Upper lobe of right lung (tissue), 1 donor: ENCODE measurements at regions not wholly inside any gene's neighbourhood (a gene's known extent, or its start where the extent isn't known, plus 50 kb on each side); places are given as distances from the start of the nearest gene placed in this dataset.

Experiments
- ATAC-seq: fragments of 200-7000 bp; cut with Tn5 transposase; one replicate; pipeline ENCODE4 v1.9.1; 2020; ENCODE audit warnings: mild to moderate bottlenecking, moderate library complexity
- DNase-seq: peaks from one replicate; pipeline ENCODE4 v3.0.0-alpha.2; 2020
- H3K27ac ChIP-seq: fragments of 200-600 bp; one replicate; pipeline ENCODE4 v1.8.0; 2022
- H3K27me3 ChIP-seq: fragments of 200-600 bp; one replicate; pipeline ENCODE4 v1.8.0; 2022; ENCODE audit warnings: mild to moderate bottlenecking
- H3K36me3 ChIP-seq: fragments of 200-600 bp; one replicate; pipeline ENCODE4 v1.8.0; 2022
- H3K4me1 ChIP-seq: fragments of 200-600 bp; one replicate; pipeline ENCODE4 v1.8.0; 2022
- H3K4me3 ChIP-seq: fragments of 200-600 bp; one replicate; pipeline ENCODE4 v1.8.0; 2022; ENCODE audit warnings: mild to moderate bottlenecking
- H3K9me3 ChIP-seq: fragments of 200-600 bp; one replicate; pipeline ENCODE4 v1.8.0; 2022
- intact Hi-C: fragments of 100-400 bp; cut with DNase I; formaldehyde crosslinking; loops from one replicate; pipeline ENCODE4 v1.11.0; 2022
- TF ChIP-seq, protein P1 (sequence below): fragments of 200-600 bp; IDR thresholded peaks from one replicate; pipeline ENCODE4 v1.8.0; 2022; ENCODE audit warnings: antibody characterized with exemption
- donor health status: DM: no; HTN: yes; CAD: no; lungs with severe emphysema.

DNA sequence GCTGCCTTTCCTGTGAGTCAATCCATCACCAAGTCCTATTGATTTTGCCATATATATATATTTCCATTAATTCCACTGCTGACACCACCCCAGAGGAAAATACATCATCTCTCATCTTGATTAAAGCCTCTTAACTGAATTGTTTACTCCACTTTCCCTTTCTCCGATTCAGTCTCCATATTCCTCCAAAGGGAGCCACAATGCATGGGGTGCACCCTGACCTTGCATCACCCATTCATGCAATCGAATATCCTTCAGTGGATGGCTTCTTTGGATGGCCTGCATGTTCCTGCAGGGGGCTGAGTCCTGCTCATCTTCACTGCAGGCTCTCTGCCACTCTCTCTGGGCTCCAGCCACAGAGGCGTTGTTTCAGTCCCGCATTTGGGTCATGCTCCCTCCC, 231.0 kb downstream of the SNX18 start:
- DNase-seq, result no peak
- peaks cover 19% of the 10 kb centered on the region for H3K4me1 ChIP-seq
- ATAC-seq, result no peak
- TF ChIP-seq, protein P1, sequence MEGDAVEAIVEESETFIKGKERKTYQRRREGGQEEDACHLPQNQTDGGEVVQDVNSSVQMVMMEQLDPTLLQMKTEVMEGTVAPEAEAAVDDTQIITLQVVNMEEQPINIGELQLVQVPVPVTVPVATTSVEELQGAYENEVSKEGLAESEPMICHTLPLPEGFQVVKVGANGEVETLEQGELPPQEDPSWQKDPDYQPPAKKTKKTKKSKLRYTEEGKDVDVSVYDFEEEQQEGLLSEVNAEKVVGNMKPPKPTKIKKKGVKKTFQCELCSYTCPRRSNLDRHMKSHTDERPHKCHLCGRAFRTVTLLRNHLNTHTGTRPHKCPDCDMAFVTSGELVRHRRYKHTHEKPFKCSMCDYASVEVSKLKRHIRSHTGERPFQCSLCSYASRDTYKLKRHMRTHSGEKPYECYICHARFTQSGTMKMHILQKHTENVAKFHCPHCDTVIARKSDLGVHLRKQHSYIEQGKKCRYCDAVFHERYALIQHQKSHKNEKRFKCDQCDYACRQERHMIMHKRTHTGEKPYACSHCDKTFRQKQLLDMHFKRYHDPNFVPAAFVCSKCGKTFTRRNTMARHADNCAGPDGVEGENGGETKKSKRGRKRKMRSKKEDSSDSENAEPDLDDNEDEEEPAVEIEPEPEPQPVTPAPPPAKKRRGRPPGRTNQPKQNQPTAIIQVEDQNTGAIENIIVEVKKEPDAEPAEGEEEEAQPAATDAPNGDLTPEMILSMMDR, result no peak
- H3K36me3 ChIP-seq, result no peaks in the 10 kb centered on the region
- no peaks in the 10 kb centered on the region for H3K9me3 ChIP-seq
- intact Hi-C loops, result no loop called here
- H3K4me3 ChIP-seq, result no peak overlapping the region
- H3K27ac ChIP-seq, result no peak overlapping the region
- no peaks in the 10 kb centered on the region for H3K27me3 ChIP-seq

DNA sequence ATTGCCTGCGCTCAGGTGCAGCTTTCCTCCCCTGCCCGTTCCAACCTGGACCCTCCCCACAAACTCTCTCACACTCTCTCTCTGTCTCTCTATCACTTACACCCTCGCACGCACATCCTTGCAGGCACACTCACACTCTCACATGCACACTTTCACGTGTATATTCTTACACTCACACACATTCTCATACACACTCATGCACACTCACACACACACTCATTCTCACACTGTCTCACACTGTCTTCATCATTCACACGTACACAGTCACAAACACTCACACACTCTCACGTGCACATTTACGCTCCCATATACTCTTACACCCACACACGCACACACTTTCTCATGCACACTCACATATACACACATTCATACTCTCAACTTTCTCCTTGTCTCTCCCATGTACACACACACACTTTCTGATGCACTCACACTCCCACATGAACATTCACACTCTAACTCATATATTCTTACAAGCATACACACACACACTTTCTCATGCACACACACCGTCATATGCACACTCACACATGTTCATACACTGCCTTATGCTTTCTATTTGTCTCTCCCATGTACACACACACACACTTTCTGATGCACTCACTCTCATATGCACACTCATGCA, 229.3 kb downstream of the SNX18 start:
- no peak for ATAC-seq
- Histone ChIP-seq H3K9me3 (no peaks in the 10 kb centered on the region), H3K4me3 (no peak overlapping the region), H3K36me3 (no peaks in the 10 kb centered on the region), H3K27ac (no peak overlapping the region), H3K4me1 (peaks cover 26% of the 10 kb centered on the region), H3K27me3 (no peaks in the 10 kb centered on the region)
- TF ChIP-seq, protein P1, result no peak
- intact Hi-C loops, result no loop called here
- DNase-seq, result no peak

- Histone ChIP-seq H3K9me3 (no peaks in the 10 kb centered on the region), H3K4me1 (peaks cover 26% of the 10 kb centered on the region), H3K27ac (no peak overlapping the region), H3K27me3 (no peaks in the 10 kb centered on the region), H3K4me3 (no peak overlapping the region), H3K36me3 (no peaks in the 10 kb centered on the region)
- ATAC-seq (no peak), DNase-seq (no peak)
- intact Hi-C loops, result no loop called here
- TF ChIP-seq, protein P1, result no peak
Observed at GRCh38 chr5:54746346-54746745, 228.8 kb downstream of the SNX18 start.

- no peaks in the 10 kb centered on the region for H3K36me3 ChIP-seq
- peaks cover 26% of the 10 kb centered on the region for H3K4me1 ChIP-seq
- H3K27ac ChIP-seq, result no peak overlapping the region
- DNase-seq (no peak), ATAC-seq (no peak)
- no peaks in the 10 kb centered on the region for H3K27me3 ChIP-seq
- no peak overlapping the region for H3K4me3 ChIP-seq
- intact Hi-C loops, result no loop called here
- no peaks in the 10 kb centered on the region for H3K9me3 ChIP-seq
- TF ChIP-seq, protein P1, result no peak
Observed at GRCh38 chr5:54745599-54745998, 228.0 kb downstream of the SNX18 start.

GRCh38 chr5:54743997-54744788, 226.6 kb downstream of the SNX18 start:
- Histone ChIP-seq H3K4me1 (peaks cover 26% of the 10 kb centered on the region), H3K27ac (peak overlapping the region; percentile 24), H3K36me3 (no peaks in the 10 kb centered on the region), H3K27me3 (no peaks in the 10 kb centered on the region), H3K9me3 (no peaks in the 10 kb centered on the region), H3K4me3 (no peak overlapping the region)
- TF ChIP-seq, protein P1, result no peak
- DNase-seq, result no peak
- ATAC-seq, result peak; percentile 79
- intact Hi-C loops, result no loop called here
